ENCODE measurements at regions not wholly inside any gene's neighbourhood (a gene's known extent, or its start where the extent isn't known, plus 50 kb on each side); places are given as distances from the start of the nearest gene placed in this dataset.

DNA sequence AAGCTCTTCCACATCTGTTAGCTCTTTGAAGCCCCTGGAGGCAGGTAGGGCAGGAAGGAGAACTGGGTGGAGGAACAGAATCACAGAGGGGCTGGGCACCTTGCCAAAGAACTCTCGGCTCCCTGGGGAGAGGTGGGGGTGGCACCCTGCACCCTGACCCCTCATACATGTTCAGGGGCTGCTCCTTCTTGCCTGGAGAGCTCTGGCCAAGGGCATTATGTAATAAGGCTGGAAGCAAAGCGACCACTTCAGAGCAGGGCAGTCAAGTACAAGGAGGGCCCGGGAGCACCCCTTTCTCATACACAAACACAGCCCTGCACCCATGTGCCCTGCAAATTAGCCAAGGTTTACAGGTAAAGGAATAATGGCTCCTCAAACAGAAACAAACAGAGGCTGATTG is 351.9 kb upstream of the TSHZ3 start:
- no peaks in the 10 kb centered on the region for H3K79me2 ChIP-seq (ENCODE audit: insufficient read depth, low read length)
- H3K9me3 ChIP-seq (ENCODE audit: insufficient read depth, low read depth, low read length) = no peaks in the 10 kb centered on the region
- H3K9ac ChIP-seq (ENCODE audit: low read length) = no peak overlapping the region
- H3K27me3 ChIP-seq (ENCODE audit: insufficient read depth, low read length) = no peaks in the 10 kb centered on the region
- no peak for DNase-seq (ENCODE audit: low read depth)
- Mint-ChIP-seq H3K27ac (ENCODE audit: unreplicated experiment) (no peak overlapping the region), H3K4me3 (ENCODE audit: unreplicated experiment) (no peak overlapping the region), H3K27me3 (ENCODE audit: low read depth, unreplicated experiment) (peaks cover 26% of the 10 kb centered on the region), H3K9me3 (ENCODE audit: unreplicated experiment) (peaks cover 4% of the 10 kb centered on the region), H3K36me3 (ENCODE audit: low read depth, unreplicated experiment) (no peaks in the 10 kb centered on the region), H3K4me1 (ENCODE audit: low read depth, unreplicated experiment) (no peaks in the 10 kb centered on the region)
- no peak for FAIRE-seq
- H4K20me1 ChIP-seq (ENCODE audit: insufficient read depth, low read length) = no peaks in the 10 kb centered on the region
- no peaks in the 10 kb centered on the region for H3K36me3 ChIP-seq (ENCODE audit: insufficient read depth, low read length)
- H3K4me3 ChIP-seq (ENCODE audit: insufficient read depth, low read depth, low read length) = no peak overlapping the region
- TF ChIP-seq EZH2 (IDR thresholded peaks at IDR 0.05; ENCODE audit: insufficient read depth, low read length) = no peak
- TF ChIP-seq, protein P1, sequence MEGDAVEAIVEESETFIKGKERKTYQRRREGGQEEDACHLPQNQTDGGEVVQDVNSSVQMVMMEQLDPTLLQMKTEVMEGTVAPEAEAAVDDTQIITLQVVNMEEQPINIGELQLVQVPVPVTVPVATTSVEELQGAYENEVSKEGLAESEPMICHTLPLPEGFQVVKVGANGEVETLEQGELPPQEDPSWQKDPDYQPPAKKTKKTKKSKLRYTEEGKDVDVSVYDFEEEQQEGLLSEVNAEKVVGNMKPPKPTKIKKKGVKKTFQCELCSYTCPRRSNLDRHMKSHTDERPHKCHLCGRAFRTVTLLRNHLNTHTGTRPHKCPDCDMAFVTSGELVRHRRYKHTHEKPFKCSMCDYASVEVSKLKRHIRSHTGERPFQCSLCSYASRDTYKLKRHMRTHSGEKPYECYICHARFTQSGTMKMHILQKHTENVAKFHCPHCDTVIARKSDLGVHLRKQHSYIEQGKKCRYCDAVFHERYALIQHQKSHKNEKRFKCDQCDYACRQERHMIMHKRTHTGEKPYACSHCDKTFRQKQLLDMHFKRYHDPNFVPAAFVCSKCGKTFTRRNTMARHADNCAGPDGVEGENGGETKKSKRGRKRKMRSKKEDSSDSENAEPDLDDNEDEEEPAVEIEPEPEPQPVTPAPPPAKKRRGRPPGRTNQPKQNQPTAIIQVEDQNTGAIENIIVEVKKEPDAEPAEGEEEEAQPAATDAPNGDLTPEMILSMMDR (IDR thresholded peaks at IDR 0.05; ENCODE audit: insufficient read depth, low read depth, low read length) = no peak
- H3K4me1 ChIP-seq (ENCODE audit: insufficient read depth, low read length) = no peaks in the 10 kb centered on the region
- no peak overlapping the region for H2AFZ ChIP-seq (ENCODE audit: low read depth, low read length)
- H3K27ac ChIP-seq (ENCODE audit: low read depth, low read length) = no peak overlapping the region
- H3K4me2 ChIP-seq (ENCODE audit: low read length) = no peak overlapping the region

DNA sequence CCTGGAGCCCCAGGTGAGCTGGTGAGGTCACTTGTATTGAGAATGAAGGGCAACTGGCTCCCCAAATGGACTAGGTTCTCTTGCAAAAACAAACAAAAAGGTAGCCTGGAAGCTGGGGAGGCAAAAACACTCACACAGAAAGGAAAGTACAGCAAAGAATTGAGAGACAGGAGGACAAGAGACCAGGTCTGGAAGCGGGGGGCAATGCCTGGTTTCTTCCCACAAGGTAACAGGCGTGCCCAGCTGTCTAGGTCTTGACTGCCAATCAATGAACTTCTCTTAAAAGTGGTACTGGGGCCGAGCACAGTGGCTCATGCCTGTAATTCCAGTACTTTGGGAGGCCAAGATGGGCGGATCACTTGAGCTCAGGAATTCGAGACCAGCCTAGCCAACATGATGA is 356.4 kb upstream of the TSHZ3 start:
- Histone ChIP-seq H3K36me3 (ENCODE audit: insufficient read depth, low read length) (no peaks in the 10 kb centered on the region), H3K4me1 (ENCODE audit: insufficient read depth, low read length) (no peaks in the 10 kb centered on the region), H4K20me1 (ENCODE audit: insufficient read depth, low read length) (no peaks in the 10 kb centered on the region), H2AFZ (ENCODE audit: low read depth, low read length) (no peak overlapping the region), H3K9me3 (ENCODE audit: insufficient read depth, low read depth, low read length) (no peaks in the 10 kb centered on the region), H3K79me2 (ENCODE audit: insufficient read depth, low read length) (no peaks in the 10 kb centered on the region), H3K4me2 (ENCODE audit: low read length) (no peak overlapping the region), H3K9ac (ENCODE audit: low read length) (no peak overlapping the region), H3K4me3 (ENCODE audit: insufficient read depth, low read depth, low read length) (no peak overlapping the region), H3K27ac (ENCODE audit: low read depth, low read length) (no peak overlapping the region), H3K27me3 (ENCODE audit: insufficient read depth, low read length) (no peaks in the 10 kb centered on the region)
- H3K4me1 Mint-ChIP-seq (ENCODE audit: low read depth, unreplicated experiment) = no peaks in the 10 kb centered on the region
- H3K36me3 Mint-ChIP-seq (ENCODE audit: low read depth, unreplicated experiment) = no peaks in the 10 kb centered on the region
- no peak overlapping the region for H3K4me3 Mint-ChIP-seq (ENCODE audit: unreplicated experiment)
- no peak for TF ChIP-seq EZH2 (IDR thresholded peaks at IDR 0.05; ENCODE audit: insufficient read depth, low read length)
- TF ChIP-seq, protein P1 (IDR thresholded peaks at IDR 0.05; ENCODE audit: insufficient read depth, low read depth, low read length) = no peak
- peaks cover 4% of the 10 kb centered on the region for H3K9me3 Mint-ChIP-seq (ENCODE audit: unreplicated experiment)
- DNase-seq (ENCODE audit: low read depth) (no peak), FAIRE-seq (no peak)
- H3K27ac Mint-ChIP-seq (ENCODE audit: unreplicated experiment) = no peak overlapping the region
- H3K27me3 Mint-ChIP-seq (ENCODE audit: low read depth, unreplicated experiment) = peaks cover 34% of the 10 kb centered on the region

DNA sequence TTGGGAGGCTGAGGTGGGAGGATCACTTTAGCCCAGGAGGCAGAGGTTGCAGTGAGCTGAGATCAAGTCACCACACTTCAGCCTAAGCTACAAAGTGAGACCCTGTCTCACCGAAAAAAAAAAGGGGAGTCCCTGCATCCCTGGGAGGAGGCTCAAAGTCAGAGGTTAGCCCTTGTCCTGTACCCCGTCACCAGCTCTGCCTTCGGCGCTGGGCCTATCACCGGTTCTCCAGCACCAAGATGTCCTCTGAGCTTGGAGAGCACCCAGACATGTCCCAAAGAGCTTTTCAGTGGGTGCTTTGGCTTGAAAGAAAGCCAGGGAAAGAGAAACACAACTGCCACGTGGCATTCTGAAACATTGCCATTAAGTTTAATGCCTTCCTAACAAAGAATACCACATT is 356.9 kb upstream of the TSHZ3 start:
- TF ChIP-seq, protein P1 (IDR thresholded peaks at IDR 0.05; ENCODE audit: insufficient read depth, low read depth, low read length) = no peak
- TF ChIP-seq EZH2 (IDR thresholded peaks at IDR 0.05; ENCODE audit: insufficient read depth, low read length) = no peak
- no peak for FAIRE-seq
- H3K4me1 Mint-ChIP-seq (ENCODE audit: low read depth, unreplicated experiment) = no peaks in the 10 kb centered on the region
- no peak for DNase-seq (ENCODE audit: low read depth)
- no peaks in the 10 kb centered on the region for H3K36me3 Mint-ChIP-seq (ENCODE audit: low read depth, unreplicated experiment)
- no peak overlapping the region for H3K9ac ChIP-seq (ENCODE audit: low read length)
- H3K4me1 ChIP-seq (ENCODE audit: insufficient read depth, low read length) = no peaks in the 10 kb centered on the region
- H3K27me3 Mint-ChIP-seq (ENCODE audit: low read depth, unreplicated experiment) = peaks cover 30% of the 10 kb centered on the region
- no peak overlapping the region for H3K4me3 ChIP-seq (ENCODE audit: insufficient read depth, low read depth, low read length)
- no peaks in the 10 kb centered on the region for H3K36me3 ChIP-seq (ENCODE audit: insufficient read depth, low read length)
- no peak overlapping the region for H3K4me3 Mint-ChIP-seq (ENCODE audit: unreplicated experiment)
- no peaks in the 10 kb centered on the region for H3K79me2 ChIP-seq (ENCODE audit: insufficient read depth, low read length)
- no peaks in the 10 kb centered on the region for H4K20me1 ChIP-seq (ENCODE audit: insufficient read depth, low read length)
- no peak overlapping the region for H3K27ac ChIP-seq (ENCODE audit: low read depth, low read length)
- H3K9me3 ChIP-seq (ENCODE audit: insufficient read depth, low read depth, low read length) = no peaks in the 10 kb centered on the region
- H3K27me3 ChIP-seq (ENCODE audit: insufficient read depth, low read length) = no peaks in the 10 kb centered on the region
- no peak overlapping the region for H3K27ac Mint-ChIP-seq (ENCODE audit: unreplicated experiment)
- H3K9me3 Mint-ChIP-seq (ENCODE audit: unreplicated experiment) = peaks cover 4% of the 10 kb centered on the region
- H2AFZ ChIP-seq (ENCODE audit: low read depth, low read length) = no peak overlapping the region
- no peak overlapping the region for H3K4me2 ChIP-seq (ENCODE audit: low read length)

Measured in astrocyte (in vitro differentiated cells and primary cell).